Astrocyte (in vitro differentiated cells and primary cell): ENCODE measurements at regions not wholly inside any gene's neighbourhood (a gene's known extent, or its start where the extent isn't known, plus 50 kb on each side); places are given as distances from the start of the nearest gene placed in this dataset.

Source experiments
- DNase-seq: peaks from one replicate; pipeline ENCODE4 v3.0.0-alpha.2; 2010; ENCODE audit warnings: low read depth
- FAIRE-seq: peaks from 2 replicates; lab custom pipeline; 2011; peaks lifted over from hg19 to GRCh38; lab: Jason Lieb, UNC
- H2AFZ ChIP-seq: 2 replicates; pipeline ENCODE4 v1.6.0; 2012; ENCODE audit warnings: low read depth, low read length, inconsistent platforms
- H3K27ac ChIP-seq: 2 replicates; pipeline ENCODE4 v1.5.1; 2011; ENCODE audit warnings: low read depth, low read length, inconsistent platforms
- H3K27me3 ChIP-seq: 2 replicates; pipeline ENCODE4 v1.6.0; 2011; ENCODE audit warnings: low read length, inconsistent platforms; ENCODE audit not compliant: insufficient read depth
- H3K36me3 ChIP-seq: 2 replicates; pipeline ENCODE4 v1.5.1; 2011; ENCODE audit warnings: low read length, inconsistent platforms; ENCODE audit not compliant: insufficient read depth
- H3K4me1 ChIP-seq: 2 replicates; pipeline ENCODE4 v1.5.1; 2011; ENCODE audit warnings: low read length, inconsistent platforms; ENCODE audit not compliant: insufficient read depth
- H3K4me2 ChIP-seq: 2 replicates; pipeline ENCODE4 v1.6.0; 2012; ENCODE audit warnings: low read length, inconsistent platforms
- H3K4me3 ChIP-seq: 2 replicates; pipeline ENCODE4 v1.5.1; 2011; ENCODE audit warnings: low read depth, mild to moderate bottlenecking, low read length, inconsistent platforms; ENCODE audit not compliant: insufficient read depth
- H3K79me2 ChIP-seq: 2 replicates; pipeline ENCODE4 v1.6.0; 2012; ENCODE audit warnings: mild to moderate bottlenecking, low read length, inconsistent platforms; ENCODE audit not compliant: insufficient read depth
- H3K9ac ChIP-seq: 2 replicates; pipeline ENCODE4 v1.6.0; 2012; ENCODE audit warnings: mild to moderate bottlenecking, low read length, inconsistent platforms
- H3K9me3 ChIP-seq: 2 replicates; pipeline ENCODE4 v1.5.1; 2012; ENCODE audit warnings: low read depth, mild to moderate bottlenecking, low read length, inconsistent platforms; ENCODE audit not compliant: insufficient read depth
- H4K20me1 ChIP-seq: 2 replicates; pipeline ENCODE4 v1.6.0; 2012; ENCODE audit warnings: low read length, inconsistent platforms; ENCODE audit not compliant: insufficient read depth
- H3K27ac Mint-ChIP-seq: one replicate; pipeline ENCODE4 v1.8.0; 2021; ENCODE audit warnings: mild to moderate bottlenecking, mixed read lengths; ENCODE audit not compliant: unreplicated experiment
- H3K27me3 Mint-ChIP-seq: one replicate; pipeline ENCODE4 v1.8.0; 2021; ENCODE audit warnings: low read depth, mixed read lengths; ENCODE audit not compliant: unreplicated experiment
- H3K36me3 Mint-ChIP-seq: one replicate; pipeline ENCODE4 v1.8.0; 2021; ENCODE audit warnings: low read depth, mixed read lengths; ENCODE audit not compliant: unreplicated experiment
- H3K4me1 Mint-ChIP-seq: one replicate; pipeline ENCODE4 v1.8.0; 2021; ENCODE audit warnings: low read depth, mixed read lengths; ENCODE audit not compliant: unreplicated experiment
- H3K4me3 Mint-ChIP-seq: one replicate; pipeline ENCODE4 v1.8.0; 2021; ENCODE audit warnings: mild to moderate bottlenecking, moderate library complexity, mixed read lengths; ENCODE audit not compliant: unreplicated experiment
- H3K9me3 Mint-ChIP-seq: one replicate; pipeline ENCODE4 v1.8.0; 2021; ENCODE audit warnings: mild to moderate bottlenecking, mixed read lengths; ENCODE audit not compliant: unreplicated experiment
- CTCF ChIP-seq: IDR thresholded peaks from 2 replicates; pipeline ENCODE4 v1.5.1; 2011; ENCODE audit warnings: low read depth, mild to moderate bottlenecking, inconsistent platforms, low read length, moderate library complexity; ENCODE audit not compliant: insufficient read depth
- EZH2 ChIP-seq: IDR thresholded peaks from 2 replicates; pipeline ENCODE4 v1.6.1; 2012; ENCODE audit warnings: mild to moderate bottlenecking, low read length, inconsistent platforms; ENCODE audit not compliant: insufficient read depth

GRCh38 chr10:61076572-61077114 is 132.7 kb upstream of the RHOBTB1 start:
- FAIRE-seq (peak; percentile 9), DNase-seq (no peak)
- H4K20me1 ChIP-seq: no peaks in the 10 kb centered on the region
- no peak overlapping the region for H2AFZ ChIP-seq
- Mint-ChIP-seq H3K27me3 (no peaks in the 10 kb centered on the region), H3K36me3 (no peaks in the 10 kb centered on the region), H3K9me3 (no peaks in the 10 kb centered on the region), H3K4me1 (no peaks in the 10 kb centered on the region), H3K4me3 (no peak overlapping the region), H3K27ac (no peak overlapping the region)
- no peaks in the 10 kb centered on the region for H3K4me1 ChIP-seq
- H3K79me2 ChIP-seq: no peaks in the 10 kb centered on the region
- H3K9ac ChIP-seq: no peak overlapping the region
- no peaks in the 10 kb centered on the region for H3K9me3 ChIP-seq
- no peaks in the 10 kb centered on the region for H3K27me3 ChIP-seq
- no peak overlapping the region for H3K4me3 ChIP-seq
- no peak overlapping the region for H3K4me2 ChIP-seq
- TF ChIP-seq CTCF (no peak), EZH2 (no peak)
- H3K27ac ChIP-seq: no peak overlapping the region
- H3K36me3 ChIP-seq: no peaks in the 10 kb centered on the region

- Histone ChIP-seq H3K36me3 (no peaks in the 10 kb centered on the region), H4K20me1 (no peaks in the 10 kb centered on the region), H3K79me2 (no peaks in the 10 kb centered on the region), H3K27ac (no peak overlapping the region), H3K9ac (no peak overlapping the region), H3K4me1 (no peaks in the 10 kb centered on the region), H3K9me3 (no peaks in the 10 kb centered on the region), H2AFZ (no peak overlapping the region), H3K27me3 (no peaks in the 10 kb centered on the region), H3K4me2 (no peak overlapping the region), H3K4me3 (no peak overlapping the region)
- Mint-ChIP-seq H3K4me3 (no peak overlapping the region), H3K4me1 (peaks cover 4% of the 10 kb centered on the region), H3K27me3 (no peaks in the 10 kb centered on the region), H3K27ac (no peak overlapping the region), H3K36me3 (no peaks in the 10 kb centered on the region), H3K9me3 (no peaks in the 10 kb centered on the region)
- FAIRE-seq (no peak), DNase-seq (no peak)
- TF ChIP-seq EZH2 (no peak), CTCF (no peak)
These were observed 129.4 kb upstream of the RHOBTB1 start for GRCh38 chr10:61073391-61073790.

GRCh38 chr10:61071580-61071979 is 127.6 kb upstream of the RHOBTB1 start:
- no peak overlapping the region for H3K4me2 ChIP-seq
- H3K79me2 ChIP-seq: no peaks in the 10 kb centered on the region
- no peak overlapping the region for H3K4me3 Mint-ChIP-seq
- H3K4me1 Mint-ChIP-seq: peaks cover 5% of the 10 kb centered on the region
- no peaks in the 10 kb centered on the region for H3K27me3 ChIP-seq
- no peaks in the 10 kb centered on the region for H3K9me3 ChIP-seq
- no peak for FAIRE-seq
- no peaks in the 10 kb centered on the region for H3K27me3 Mint-ChIP-seq
- no peaks in the 10 kb centered on the region for H3K9me3 Mint-ChIP-seq
- H3K27ac ChIP-seq: no peak overlapping the region
- no peaks in the 10 kb centered on the region for H3K36me3 Mint-ChIP-seq
- no peak overlapping the region for H3K9ac ChIP-seq
- H4K20me1 ChIP-seq: no peaks in the 10 kb centered on the region
- no peaks in the 10 kb centered on the region for H3K4me1 ChIP-seq
- no peak overlapping the region for H2AFZ ChIP-seq
- H3K27ac Mint-ChIP-seq: no peak overlapping the region
- H3K4me3 ChIP-seq: no peak overlapping the region
- TF ChIP-seq CTCF: no peak
- no peak for TF ChIP-seq EZH2
- H3K36me3 ChIP-seq: no peaks in the 10 kb centered on the region
- no peak for DNase-seq
